HCT116 (cell line): ENCODE measurements at regions not wholly inside any gene's neighbourhood (a gene's known extent, or its start where the extent isn't known, plus 50 kb on each side); places are given as distances from the start of the nearest gene placed in this dataset.

Source experiments
- ATAC-seq: fragments of 200-7000 bp; cut with Tn5 transposase; 2 replicates; pipeline ENCODE4 v1.9.1; 2020; ENCODE audit warnings: mild to moderate bottlenecking, moderate library complexity
- BruUV-seq: library from RNA; stranded (reverse); fragments of 400-500 nt; replicated peaks from 2 replicates; lab custom pipeline; 2021; lab: Mats Ljungman, UMichigan
- CTCF ChIA-PET: fragments of 300-600 bp; sonication (Branson Sonifier 250); formaldehyde crosslinking; loops from one replicate; lab custom pipeline; 2021; ENCODE audit warnings: antibody characterized with exemption; lab: Charles Lee
- POLR2A ChIA-PET: fragments of 300-600, 350-600 bp; sonication (Branson Sonifier 250); formaldehyde crosslinking; loops from one replicate; lab custom pipeline; 2021; ENCODE audit warnings: antibody characterized with exemption; lab: Charles Lee
- RAD21 ChIA-PET, 2 experiments: fragments of 300-600 bp; sonication (Branson Sonifier 250); formaldehyde crosslinking; loops; one replicate each; lab custom pipeline; 2023; ENCODE audit warnings: low total read pairs in 2 of 2; ENCODE audit not compliant: uncharacterized antibody in 2 of 2, unreplicated experiment in 2 of 2, low non-redundant PET in 1 of 2; lab: Charles Lee
- DNase-seq: peaks from one replicate; pipeline ENCODE4 v3.0.0-alpha.2; 2010; ENCODE audit warnings: low read depth, low spot score
- H2AFZ ChIP-seq: fragments of 200-600 bp; shearing (Covaris generic), sonication (generic); 2 replicates; pipeline ENCODE4 v1.6.1; 2017; ENCODE audit warnings: low read depth, mixed run types, mixed read lengths, antibody characterized with exemption, low read length; ENCODE audit not compliant: poor library complexity, severe bottlenecking
- H3K27ac ChIP-seq: 2 replicates; pipeline ENCODE4 v1.5.1; 2012; ENCODE audit warnings: low read depth, low read length
- H3K27me3 ChIP-seq: fragments of 200-600 bp; sonication (generic); 2 replicates; pipeline ENCODE4 v1.6.1; 2016; ENCODE audit warnings: mixed run types, low read length, mixed read lengths; ENCODE audit not compliant: insufficient read depth
- H3K36me3 ChIP-seq, 2 experiments: fragments of 200-500 bp in 1 of 2; fragments of 200-600 bp in 1 of 2; sonication (Bioruptor generic) in 1 of 2; sonication (generic) in 1 of 2; 2 replicates each; pipeline versions ENCODE4 v1.5.1 to v1.6.1; 2014 to 2016; ENCODE audit warnings: low read length in 2 of 2, inconsistent platforms in 1 of 2, mixed read lengths in 1 of 2, mixed run types in 1 of 2; ENCODE audit not compliant: insufficient read depth in 2 of 2, control insufficient read depth in 1 of 2
- H3K4me1 ChIP-seq, 2 experiments: fragments of 200-600 bp in 1 of 2; sonication (generic) in 1 of 2; 2 replicates each; pipeline versions ENCODE4 v1.5.1 to v1.6.1; 2012 to 2017; ENCODE audit warnings: low read length in 2 of 2, inconsistent platforms in 1 of 2, mild to moderate bottlenecking in 1 of 2, mixed read lengths in 1 of 2, mixed run types in 1 of 2, moderate library complexity in 1 of 2; ENCODE audit not compliant: insufficient read depth in 2 of 2, control insufficient read depth in 1 of 2
- H3K4me2 ChIP-seq: fragments of 200-600 bp; sonication (generic); 2 replicates; pipeline ENCODE4 v1.6.1; 2017; ENCODE audit warnings: mixed run types, low read length, mixed read lengths
- H3K4me3 ChIP-seq, 2 experiments: fragments of 200-600 bp in 1 of 2; sonication (generic) in 1 of 2; replicated peaks in 1 of 2; 2 replicates each; pipeline ENCODE4 v1.5.1; 2011 to 2016; ENCODE audit warnings: low read length in 2 of 2, control low read depth in 1 of 2, low read depth in 1 of 2, mild to moderate bottlenecking in 1 of 2, mixed read lengths in 1 of 2, mixed run types in 1 of 2
- H3K79me2 ChIP-seq: fragments of 200-600 bp; sonication (generic); 2 replicates; pipeline ENCODE4 v1.6.1; 2017; ENCODE audit warnings: mild to moderate bottlenecking, mixed run types, low read length, moderate library complexity, mixed read lengths; ENCODE audit not compliant: insufficient read depth
- H3K9ac ChIP-seq: fragments of 200-600 bp; sonication (generic); 2 replicates; pipeline ENCODE4 v1.6.1; 2016; ENCODE audit warnings: low read length, mixed read lengths
- H3K9me2 ChIP-seq: fragments of 200-600 bp; sonication (generic), shearing (Covaris generic); 2 replicates; pipeline ENCODE4 v1.6.1; 2017; ENCODE audit warnings: mixed run types, mild to moderate bottlenecking, moderate library complexity; ENCODE audit not compliant: insufficient read depth
- H3K9me3 ChIP-seq, 2 experiments: fragments of 200-500 bp in 1 of 2; fragments of 200-600 bp in 1 of 2; sonication (Bioruptor generic) in 1 of 2; sonication (generic) in 1 of 2; 2 replicates each; pipeline ENCODE4 v1.6.1; 2014 to 2017; ENCODE audit warnings: low read length in 2 of 2, mixed read lengths in 2 of 2, inconsistent platforms in 1 of 2, low read depth in 1 of 2, mild to moderate bottlenecking in 1 of 2, mixed run types in 1 of 2, moderate library complexity in 1 of 2; ENCODE audit not compliant: control insufficient read depth in 1 of 2, insufficient read depth in 1 of 2
- H4K20me1 ChIP-seq: fragments of 200-600 bp; sonication (generic), shearing (Covaris generic); 2 replicates; pipeline ENCODE4 v1.6.1; 2017; ENCODE audit warnings: mixed run types, mild to moderate bottlenecking, moderate library complexity; ENCODE audit not compliant: insufficient read depth
- CEBPB ChIP-seq: IDR thresholded peaks from 2 replicates; pipeline ENCODE4 v1.6.1; 2012; ENCODE audit warnings: low read depth
- EGR1 ChIP-seq: IDR thresholded peaks from 2 replicates; pipeline ENCODE4 v1.6.1; 2012; ENCODE audit warnings: low read depth
- EZH2 ChIP-seq: fragments of 200-600 bp; sonication (generic); IDR thresholded peaks from 2 replicates; pipeline ENCODE4 v1.6.1; 2017; ENCODE audit warnings: antibody characterized with exemption, mixed run types
- EZH2phosphoT487 ChIP-seq: fragments of 200-600 bp; IDR thresholded peaks from 2 replicates; pipeline ENCODE4 v1.6.1; 2018; ENCODE audit warnings: antibody characterized with exemption, borderline replicate concordance
- MAX ChIP-seq: IDR thresholded peaks from 2 replicates; pipeline ENCODE4 v1.6.1; 2012
- POLR2A ChIP-seq: IDR thresholded peaks from 2 replicates; pipeline ENCODE4 v1.7.0; 2011; ENCODE audit warnings: borderline replicate concordance; ENCODE audit not compliant: insufficient read depth, insufficient read length; ENCODE audit errors: extremely low read depth
- SIN3A ChIP-seq: IDR thresholded peaks from 2 replicates; pipeline ENCODE4 v1.6.1; 2012; ENCODE audit warnings: low read depth
- ZFX ChIP-seq: fragments of 450-650 bp; IDR thresholded peaks from 2 replicates; pipeline ENCODE4 v1.6.1; 2017
- intact Hi-C: fragments of 100-400 bp; cut with micrococcal nuclease; formaldehyde crosslinking; loops from 2 replicates; pipeline ENCODE4 v1.10.0; 2022
- TF ChIP-seq, protein P1 (sequence below), 3 experiments: fragments of 200-600 bp in 1 of 3; sonication (generic) in 1 of 3; IDR thresholded peaks in 2 of 3; conservative IDR thresholded peaks in 1 of 3; 2 replicates each; pipeline ENCODE4 v1.5.1; 2012 to 2017; ENCODE audit warnings: low read depth in 2 of 3, low read length in 2 of 3, antibody characterized with exemption in 1 of 3, borderline replicate concordance in 1 of 3, control low read depth in 1 of 3, mild to moderate bottlenecking in 1 of 3, mixed read lengths in 1 of 3, mixed run types in 1 of 3, moderate library complexity in 1 of 3; ENCODE audit not compliant: insufficient read depth in 1 of 3

DNA sequence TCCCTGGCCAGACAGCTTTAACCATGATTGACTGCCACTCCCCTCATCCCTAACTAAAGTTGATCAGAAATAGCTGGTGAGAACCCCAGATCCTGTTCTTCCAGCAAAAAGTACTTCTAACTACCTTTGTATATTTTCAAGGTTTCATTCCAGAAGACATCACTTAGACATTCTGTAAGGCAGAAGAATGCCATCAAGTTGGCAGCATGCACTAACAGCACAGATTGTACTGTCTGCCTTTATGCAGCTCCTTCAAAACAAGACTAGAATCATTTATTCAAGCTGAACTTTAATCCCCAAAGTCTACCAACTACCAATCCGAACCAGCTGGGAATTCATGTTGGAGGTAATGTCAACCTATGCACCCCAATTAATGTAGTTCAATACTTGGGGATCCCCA is 167.6 kb upstream of the KLHL1 start (continued):
- TF ChIP-seq, protein P1, sequence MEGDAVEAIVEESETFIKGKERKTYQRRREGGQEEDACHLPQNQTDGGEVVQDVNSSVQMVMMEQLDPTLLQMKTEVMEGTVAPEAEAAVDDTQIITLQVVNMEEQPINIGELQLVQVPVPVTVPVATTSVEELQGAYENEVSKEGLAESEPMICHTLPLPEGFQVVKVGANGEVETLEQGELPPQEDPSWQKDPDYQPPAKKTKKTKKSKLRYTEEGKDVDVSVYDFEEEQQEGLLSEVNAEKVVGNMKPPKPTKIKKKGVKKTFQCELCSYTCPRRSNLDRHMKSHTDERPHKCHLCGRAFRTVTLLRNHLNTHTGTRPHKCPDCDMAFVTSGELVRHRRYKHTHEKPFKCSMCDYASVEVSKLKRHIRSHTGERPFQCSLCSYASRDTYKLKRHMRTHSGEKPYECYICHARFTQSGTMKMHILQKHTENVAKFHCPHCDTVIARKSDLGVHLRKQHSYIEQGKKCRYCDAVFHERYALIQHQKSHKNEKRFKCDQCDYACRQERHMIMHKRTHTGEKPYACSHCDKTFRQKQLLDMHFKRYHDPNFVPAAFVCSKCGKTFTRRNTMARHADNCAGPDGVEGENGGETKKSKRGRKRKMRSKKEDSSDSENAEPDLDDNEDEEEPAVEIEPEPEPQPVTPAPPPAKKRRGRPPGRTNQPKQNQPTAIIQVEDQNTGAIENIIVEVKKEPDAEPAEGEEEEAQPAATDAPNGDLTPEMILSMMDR (IDR thresholded peaks at IDR 0.05 in 2 of 3, conservative IDR thresholded peaks at IDR 0.05 in 1 of 3; ENCODE audit: borderline replicate concordance in 1 of 3, insufficient read depth in 1 of 3, low read depth in 2 of 3, low read length in 2 of 3) = no peak
- TF ChIP-seq EGR1 (no peak), EZH2 (no peak)

GRCh38 chr13:70255406-70255991 is 147.2 kb upstream of the KLHL1 start:
- BruUV-seq = no TSS peak
- no peak for ATAC-seq
- Histone ChIP-seq H2AFZ (no peak overlapping the region), H3K4me2 (no peak overlapping the region), H3K79me2 (no peaks in the 10 kb centered on the region), H3K27ac (no peak overlapping the region), H3K4me1 (no peaks in the 10 kb centered on the region), H3K9ac (no peak overlapping the region), H3K4me3 (no peak overlapping the region), H3K9me3 (peaks cover 0 to 6% of the 10 kb centered on the region in 2 experiments; a peak in 1 of 4 replicates), H3K36me3 (no peaks in the 10 kb centered on the region), H3K27me3 (no peaks in the 10 kb centered on the region), H3K9me2 (no peaks in the 10 kb centered on the region), H4K20me1 (no peaks in the 10 kb centered on the region)
- TF ChIP-seq EGR1 (no peak), EZH2phosphoT487 (no peak), POLR2A (no peak), CEBPB (no peak), MAX (no peak), ZFX (no peak), SIN3A (no peak)
- TF ChIP-seq, protein P1 (IDR thresholded peaks at IDR 0.05 in 2 of 3, conservative IDR thresholded peaks at IDR 0.05 in 1 of 3; ENCODE audit: borderline replicate concordance in 1 of 3, insufficient read depth in 1 of 3, low read depth in 2 of 3, low read length in 2 of 3) = no peak
- no peak for DNase-seq
- POLR2A ChIA-PET = no interaction called here
- RAD21 ChIA-PET = no interaction called here
- intact Hi-C loops = no loop called here
- CTCF ChIA-PET = no interaction called here
